ENCODE measurements at regions not wholly inside any gene's neighbourhood (a gene's known extent, or its start where the extent isn't known, plus 50 kb on each side); places are given as distances from the start of the nearest gene placed in this dataset.

DNA sequence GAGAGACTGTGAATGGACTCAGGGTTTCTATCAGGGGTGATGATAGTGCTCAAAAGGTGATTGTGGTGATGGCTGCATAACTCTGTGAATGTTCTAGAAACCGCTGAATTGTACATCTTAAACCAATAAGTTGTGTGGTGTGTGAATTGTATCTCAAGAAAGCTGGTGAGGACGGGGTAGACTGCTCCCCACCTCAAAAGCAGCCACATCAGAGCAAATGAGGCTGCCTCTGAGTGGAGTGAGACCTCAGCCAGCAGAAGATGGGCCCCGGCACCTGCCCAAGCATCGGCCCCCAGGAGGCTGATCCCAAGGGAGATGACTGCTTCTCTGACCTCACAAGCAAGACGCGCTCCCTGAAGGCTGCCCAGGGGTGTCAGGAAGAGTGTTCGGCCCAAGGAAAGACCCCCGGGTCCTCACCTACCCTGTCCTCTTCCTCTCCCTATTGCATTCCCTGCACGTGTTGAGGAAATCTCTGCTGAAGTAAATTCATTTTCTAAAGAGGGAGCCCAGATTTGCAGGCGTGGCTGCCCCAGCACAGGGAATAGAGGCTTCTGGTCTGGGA, 279.3 kb upstream of the SHH start:
- TF ChIP-seq, protein P1, sequence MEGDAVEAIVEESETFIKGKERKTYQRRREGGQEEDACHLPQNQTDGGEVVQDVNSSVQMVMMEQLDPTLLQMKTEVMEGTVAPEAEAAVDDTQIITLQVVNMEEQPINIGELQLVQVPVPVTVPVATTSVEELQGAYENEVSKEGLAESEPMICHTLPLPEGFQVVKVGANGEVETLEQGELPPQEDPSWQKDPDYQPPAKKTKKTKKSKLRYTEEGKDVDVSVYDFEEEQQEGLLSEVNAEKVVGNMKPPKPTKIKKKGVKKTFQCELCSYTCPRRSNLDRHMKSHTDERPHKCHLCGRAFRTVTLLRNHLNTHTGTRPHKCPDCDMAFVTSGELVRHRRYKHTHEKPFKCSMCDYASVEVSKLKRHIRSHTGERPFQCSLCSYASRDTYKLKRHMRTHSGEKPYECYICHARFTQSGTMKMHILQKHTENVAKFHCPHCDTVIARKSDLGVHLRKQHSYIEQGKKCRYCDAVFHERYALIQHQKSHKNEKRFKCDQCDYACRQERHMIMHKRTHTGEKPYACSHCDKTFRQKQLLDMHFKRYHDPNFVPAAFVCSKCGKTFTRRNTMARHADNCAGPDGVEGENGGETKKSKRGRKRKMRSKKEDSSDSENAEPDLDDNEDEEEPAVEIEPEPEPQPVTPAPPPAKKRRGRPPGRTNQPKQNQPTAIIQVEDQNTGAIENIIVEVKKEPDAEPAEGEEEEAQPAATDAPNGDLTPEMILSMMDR (IDR thresholded peaks at IDR 0.05), result no peak
- no peak for TF ChIP-seq POLR2A (IDR thresholded peaks at IDR 0.05)

Data from breast epithelium (tissue), 3 donors.